Fibroblast of skin of right quadriceps (primary cell): ENCODE measurements at regions not wholly inside any gene's neighbourhood (a gene's known extent, or its start where the extent isn't known, plus 50 kb on each side); places are given as distances from the start of the nearest gene placed in this dataset.
"Not testable (repeated sequence)": the region's sequence is repeated elsewhere in the genome, so short reads cannot be mapped to it uniquely, and the experiment has no call there.

Experiments
- DNase-seq: peaks from one replicate; pipeline ENCODE4 v3.0.0-alpha.2; 2013

DNA sequence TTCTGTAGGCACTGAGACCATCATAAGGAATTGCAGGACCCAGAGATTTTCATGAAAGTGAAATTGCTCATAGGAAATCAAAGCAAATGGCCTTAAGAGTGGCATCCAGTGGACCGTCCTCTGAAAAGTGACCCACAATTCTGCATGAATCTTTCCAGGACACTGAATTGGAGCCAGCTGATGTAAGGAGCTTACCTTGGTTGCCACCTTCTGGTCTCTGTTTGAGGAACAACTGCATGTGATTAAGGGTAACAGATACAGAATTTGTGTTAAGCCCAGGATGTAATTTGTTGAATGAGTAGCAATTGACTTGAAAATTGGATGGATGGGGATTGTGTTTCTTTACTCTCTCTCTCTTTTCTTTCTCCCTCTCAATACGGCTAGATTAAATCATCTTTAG is 49.9 kb upstream of the GAS1 start:
- peak; percentile 9 for DNase-seq

DNA sequence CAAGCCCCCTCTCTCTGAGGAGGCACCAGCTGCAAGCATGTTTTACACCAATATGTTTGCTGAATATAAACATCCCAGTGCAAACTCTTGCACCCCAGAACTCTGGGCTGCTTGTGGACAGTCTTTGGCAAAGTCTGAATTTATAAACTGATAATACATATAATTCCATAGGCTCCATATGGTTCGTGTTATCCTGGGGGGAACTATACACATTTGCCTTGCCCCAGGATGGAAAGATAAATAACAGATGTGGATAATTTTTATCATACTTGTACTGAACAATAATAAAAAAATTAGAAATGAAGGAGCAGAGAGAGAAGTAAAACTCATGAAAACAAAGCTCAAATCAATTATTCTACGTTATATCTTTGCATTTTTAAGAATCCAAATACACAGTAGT is 50.6 kb upstream of the GAS1 start:
- no peak for DNase-seq

DNA sequence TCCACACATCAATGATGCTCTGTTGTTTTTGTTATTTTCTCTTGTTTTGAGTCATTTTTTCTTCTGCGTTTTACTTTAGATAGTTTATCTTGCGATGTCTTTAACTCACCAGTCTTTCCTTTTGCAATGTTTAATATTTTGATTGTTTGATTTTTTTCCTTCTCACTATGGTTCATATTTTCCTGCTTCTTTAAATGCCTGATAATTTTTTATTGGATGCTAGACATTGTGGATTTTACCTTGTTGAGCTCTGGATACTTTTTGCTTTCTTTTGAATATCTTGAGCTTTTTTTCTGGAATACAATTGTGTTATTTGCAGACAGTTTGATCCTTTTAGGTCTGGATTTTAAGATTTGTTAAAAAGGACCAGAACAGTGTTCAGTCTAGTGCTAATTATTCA is 55.2 kb upstream of the GAS1 start:
- DNase-seq = no peak

- DNase-seq = no peak
Observed at GRCh38 chr9:87004016-87004415, 56.7 kb upstream of the GAS1 start.

DNA sequence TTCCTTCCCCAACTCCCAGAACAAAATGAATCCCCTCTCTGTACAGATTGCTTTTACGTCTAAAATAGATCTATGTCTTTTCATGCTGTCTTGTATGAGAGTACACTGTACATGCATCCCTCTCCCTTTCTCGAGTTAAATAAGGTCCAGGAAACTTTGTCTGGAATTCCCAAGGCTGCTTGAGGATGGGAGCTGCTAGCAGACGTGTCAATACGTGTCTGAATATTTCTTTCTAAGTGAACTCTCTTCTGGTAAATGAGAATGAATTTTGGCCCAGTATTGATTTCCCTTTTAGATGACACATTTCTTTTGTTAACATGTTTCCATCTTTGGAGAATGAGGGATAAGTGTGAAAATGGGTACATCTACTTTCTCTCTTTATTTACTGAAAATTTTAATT is 59.6 kb upstream of the GAS1 start:
- no peak for DNase-seq

DNA sequence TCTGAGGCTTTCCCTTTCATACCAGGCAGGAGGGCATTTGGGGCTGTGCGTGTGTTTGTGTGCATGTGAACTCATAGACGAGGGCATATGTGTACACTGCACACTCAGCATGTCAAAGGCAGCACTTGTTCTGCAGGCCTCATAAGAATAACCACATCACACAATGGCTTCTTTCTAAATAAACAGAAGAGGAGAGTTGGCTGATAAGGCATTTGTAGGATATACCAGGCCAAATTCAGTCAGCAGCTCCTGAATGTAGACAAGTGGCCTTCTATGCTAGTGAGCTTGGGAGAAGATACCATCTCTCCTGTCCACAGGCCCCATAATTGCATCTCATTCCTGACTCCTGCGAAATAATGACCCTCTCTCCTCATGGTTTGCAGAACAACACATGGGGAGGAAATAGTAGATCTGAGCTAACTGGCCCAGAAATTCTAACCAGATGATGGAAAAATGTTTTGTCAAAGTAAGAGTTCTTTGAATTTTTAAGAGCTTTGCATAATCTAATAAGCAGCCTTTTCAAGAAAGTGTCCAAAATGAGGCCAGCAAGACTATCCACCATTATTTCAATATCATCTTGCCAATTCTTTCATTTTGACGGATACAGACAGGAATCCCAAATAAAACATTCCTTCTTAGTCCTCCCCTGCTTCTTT is 60.5 kb upstream of the GAS1 start:
- peak; percentile 64 for DNase-seq

DNA sequence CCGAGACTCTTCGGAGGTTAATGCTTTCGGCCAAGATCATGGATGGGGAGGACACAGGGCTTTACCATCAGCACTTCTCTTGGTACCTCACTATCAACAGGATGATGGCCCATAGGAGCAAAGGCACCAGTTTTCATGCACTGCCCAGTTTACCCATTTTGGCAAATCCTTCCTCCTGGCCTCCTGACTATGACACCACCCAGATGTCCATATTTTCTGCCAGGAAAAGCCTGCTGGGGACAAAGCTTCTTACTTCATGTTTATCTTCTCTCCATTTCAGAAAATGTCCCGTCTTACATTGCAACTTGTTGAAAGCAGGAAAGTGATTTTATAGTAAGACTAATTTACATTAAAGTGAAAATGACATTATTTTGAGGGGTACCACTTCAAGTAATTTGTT is 61.4 kb upstream of the GAS1 start:
- no peak for DNase-seq

GRCh38 chr9:87010626-87011025 is 63.3 kb upstream of the GAS1 start:
- DNase-seq = no peak

DNA sequence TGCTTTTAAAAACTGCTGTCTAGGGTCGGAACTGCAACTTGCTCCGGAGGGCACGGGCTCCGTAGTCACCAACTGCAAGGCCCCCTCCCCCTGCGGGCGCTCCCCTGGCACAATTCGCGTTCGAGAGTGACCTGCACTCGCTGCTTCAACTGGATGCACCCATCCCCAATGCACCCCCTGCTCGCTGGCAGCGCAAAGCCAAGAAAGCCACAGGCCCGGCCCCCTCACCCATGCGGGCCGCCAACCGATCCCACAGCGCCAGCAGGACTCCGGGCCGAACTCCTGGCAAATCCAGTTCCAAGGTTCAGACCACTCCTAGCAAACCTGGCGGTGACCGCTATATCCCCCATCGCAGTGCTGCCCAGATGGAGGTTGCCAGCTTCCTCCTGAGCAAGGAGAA is 64.2 kb upstream of the GAS1 start:
- DNase-seq = no peak

GRCh38 chr9:87013490-87013889 is 66.2 kb upstream of the GAS1 start:
- DNase-seq = no peak

GRCh38 chr9:87014436-87014835 is 67.1 kb upstream of the GAS1 start:
- DNase-seq = no peak

DNA sequence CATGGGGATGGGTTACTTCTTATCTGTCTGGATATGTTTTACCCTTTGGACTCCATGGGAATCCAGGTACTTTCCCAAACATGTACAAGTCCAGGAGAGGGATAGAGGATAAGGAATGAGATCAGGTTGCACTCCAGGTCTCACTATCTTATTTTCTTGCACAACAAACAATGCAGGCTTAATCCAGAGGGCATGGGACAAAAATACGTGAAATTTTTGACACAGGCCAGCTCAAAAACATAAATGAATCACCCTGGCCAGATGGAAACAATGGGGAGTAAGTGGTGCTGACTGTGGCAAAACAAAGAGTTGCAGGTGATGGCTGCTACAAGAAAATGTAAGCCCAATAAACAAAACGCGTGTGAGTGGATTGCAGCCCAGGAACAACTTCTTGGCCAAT is 69.4 kb upstream of the GAS1 start:
- no peak for DNase-seq

GRCh38 chr9:87020169-87020950 is 73.1 kb upstream of the GAS1 start:
- DNase-seq = no peak

GRCh38 chr9:87022178-87022577 is 74.9 kb upstream of the GAS1 start:
- DNase-seq = no peak

DNA sequence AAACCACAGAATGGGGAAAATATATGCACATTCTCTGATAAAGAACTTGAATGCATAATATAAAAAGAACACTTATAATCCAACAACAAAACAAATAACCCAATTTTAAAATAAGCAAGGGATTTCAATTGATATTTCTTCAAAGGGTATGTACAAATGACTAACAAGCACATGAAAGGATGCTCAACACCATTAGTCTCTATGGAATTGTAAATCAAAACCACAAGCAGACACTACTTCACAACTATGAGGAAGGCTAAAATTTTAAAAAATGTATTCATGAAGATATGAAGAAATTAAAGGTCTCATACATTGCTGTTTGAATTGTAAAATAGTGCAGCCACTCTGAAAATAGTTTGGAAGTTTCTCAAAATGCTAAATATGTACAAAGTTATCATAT is 78.9 kb upstream of the GAS1 start:
- DNase-seq = no peak

DNA sequence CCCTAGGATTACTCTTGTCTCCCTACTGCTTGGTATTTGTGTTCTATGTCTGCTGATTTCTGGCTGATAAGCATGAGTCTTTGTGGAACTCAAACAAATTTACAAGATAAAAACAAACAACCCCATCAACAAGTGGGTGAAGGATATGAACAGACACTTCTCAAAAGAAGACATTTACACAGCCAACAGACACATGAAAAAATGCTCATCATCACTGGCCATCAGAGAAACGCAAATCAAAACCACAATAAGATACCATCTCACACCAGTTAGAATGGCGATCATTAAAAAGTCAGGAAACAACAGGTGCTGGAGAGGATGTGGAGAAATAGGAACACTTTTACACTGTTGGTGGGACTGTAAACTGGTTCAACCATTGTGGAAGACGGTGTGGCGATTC is 81.5 kb upstream of the GAS1 start:
- not testable (repeated sequence) for DNase-seq

DNA sequence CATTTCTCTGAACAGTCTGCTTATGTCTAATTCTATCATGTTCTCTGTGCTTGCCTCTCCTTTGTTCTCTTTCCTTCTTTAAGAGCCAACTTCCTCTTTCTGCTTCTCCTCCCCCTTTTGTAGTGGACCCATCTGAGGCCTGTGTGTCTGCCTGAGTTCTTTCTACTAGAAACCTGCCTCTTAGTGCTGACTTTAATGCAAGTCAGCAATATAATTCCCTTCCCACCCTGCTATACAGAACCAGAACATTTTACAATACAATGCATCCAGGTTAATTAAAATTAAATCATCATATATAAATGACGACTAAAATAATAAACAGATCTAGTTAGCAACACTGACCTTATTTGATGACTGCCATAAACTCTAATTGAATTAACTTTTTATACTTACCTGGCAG is 82.6 kb upstream of the GAS1 start:
- no peak for DNase-seq

DNA sequence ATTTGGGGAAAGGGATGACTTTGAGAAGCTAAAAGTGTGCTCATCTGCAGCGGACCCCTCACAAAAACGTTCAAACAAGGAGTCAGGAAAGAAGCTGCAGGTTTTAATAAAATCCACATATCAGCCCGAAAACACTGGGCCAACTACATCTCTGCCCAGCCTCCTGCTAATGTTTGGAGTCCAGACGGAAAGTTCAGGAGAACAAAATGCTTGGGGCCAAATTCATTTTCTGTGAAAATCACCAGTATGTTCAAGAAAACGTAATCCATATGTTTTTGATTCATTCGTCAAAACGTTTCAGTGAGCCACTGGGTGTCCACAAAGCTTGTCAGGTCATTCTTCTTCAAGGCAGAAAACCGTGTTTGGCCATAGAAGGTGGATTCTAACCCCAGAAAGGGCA is 87.5 kb upstream of the GAS1 start:
- DNase-seq = no peak

- peak; percentile 89 for DNase-seq
Observed at GRCh38 chr9:87035879-87036278, 88.6 kb upstream of the GAS1 start.

- DNase-seq = no peak
Observed at GRCh38 chr9:87036506-87036905, 89.2 kb upstream of the GAS1 start.

DNA sequence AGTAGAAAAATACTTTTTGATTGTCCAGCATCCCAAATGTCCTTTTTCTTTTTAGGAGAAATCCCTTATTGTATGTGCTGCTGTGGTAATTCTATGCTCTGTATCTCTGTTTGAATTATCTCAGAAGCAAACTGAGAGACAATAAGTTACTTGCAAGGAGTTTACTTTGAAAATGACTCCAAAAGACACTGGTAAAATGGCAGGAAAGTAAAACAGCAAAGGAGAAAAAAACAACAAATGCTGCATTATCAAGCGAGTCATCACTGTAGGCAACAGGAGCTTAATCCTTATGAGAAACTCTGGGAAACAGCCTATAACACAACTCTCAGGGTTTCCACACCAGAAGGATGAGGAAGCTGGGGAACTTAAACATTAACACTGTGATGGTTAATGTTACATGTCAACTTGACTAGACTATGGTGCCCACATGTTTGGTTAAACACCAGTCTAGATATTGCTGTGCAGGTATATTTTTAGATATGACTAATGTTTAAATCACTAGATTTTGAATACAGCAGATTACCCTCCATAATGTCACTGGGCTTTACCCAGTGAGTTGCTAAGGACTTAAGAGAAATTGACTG is 92.6 kb upstream of the GAS1 start:
- DNase-seq = peak; percentile 79

GRCh38 chr9:87040410-87041009 is 93.2 kb upstream of the GAS1 start:
- DNase-seq = no peak

DNA sequence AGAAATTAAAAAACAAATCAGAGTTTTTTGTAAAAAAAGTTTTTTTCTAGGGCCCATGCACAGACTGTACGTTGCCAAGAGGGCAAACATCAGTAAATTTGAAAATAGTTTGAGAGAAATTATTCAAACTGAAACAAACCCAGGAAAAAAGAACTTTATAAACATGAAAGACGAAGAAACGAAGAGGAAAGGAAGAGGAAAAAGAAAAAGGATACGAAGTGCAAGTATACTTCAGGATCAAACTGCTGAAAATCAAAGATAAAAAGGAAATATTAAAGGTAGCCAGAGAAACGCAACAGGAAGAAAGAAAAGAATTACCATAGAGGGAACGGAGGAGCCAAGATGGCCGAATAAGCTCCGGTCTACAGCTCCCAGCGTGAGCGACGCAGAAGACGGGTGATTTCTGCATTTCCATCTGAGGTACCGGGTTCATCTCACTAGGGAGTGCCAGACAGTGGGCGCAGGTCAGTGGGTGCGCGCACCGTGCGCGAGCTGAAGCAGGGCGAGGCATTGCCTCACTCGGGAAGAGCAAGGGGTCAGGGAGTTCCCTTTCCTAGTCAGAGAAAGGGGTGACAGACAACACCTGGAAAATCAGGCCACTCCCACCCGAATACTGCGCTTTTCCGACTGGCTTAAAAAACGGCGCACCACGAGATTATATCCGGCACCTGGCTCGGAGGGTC is 94.4 kb upstream of the GAS1 start:
- not testable (repeated sequence) for DNase-seq
